ENCODE measurements at regions not wholly inside any gene's neighbourhood (a gene's known extent, or its start where the extent isn't known, plus 50 kb on each side); places are given as distances from the start of the nearest gene placed in this dataset.

- TF ChIP-seq GATA2 (IDR thresholded peaks at IDR 0.05; ENCODE audit: low read depth, low read length) (no peak), GATA3 (IDR thresholded peaks at IDR 0.05; ENCODE audit: low read depth, low read length) (no peak)
Measured at GRCh38 chr15:99485153-99485961, 80.4 kb upstream of the MEF2A start.

Data from SH-SY5Y (cell line).